HG02678 (cell line): ENCODE measurements at regions not wholly inside any gene's neighbourhood (a gene's known extent, or its start where the extent isn't known, plus 50 kb on each side); places are given as distances from the start of the nearest gene placed in this dataset.
A peak's percentile ranks its signal among the peaks of the same experiment; 100 is the strongest.

Experiments
- ATAC-seq: cut with Tn5 transposase; IDR thresholded peaks from one replicate; pipeline ENCODE4 v1.9.1; 2021; ENCODE audit warnings: mild to moderate bottlenecking, moderate library complexity; ENCODE audit not compliant: unreplicated experiment

- peak; percentile 9 for ATAC-seq
These were observed 65.6 kb upstream of the POLG start for GRCh38 chr15:89400116-89400781.

DNA sequence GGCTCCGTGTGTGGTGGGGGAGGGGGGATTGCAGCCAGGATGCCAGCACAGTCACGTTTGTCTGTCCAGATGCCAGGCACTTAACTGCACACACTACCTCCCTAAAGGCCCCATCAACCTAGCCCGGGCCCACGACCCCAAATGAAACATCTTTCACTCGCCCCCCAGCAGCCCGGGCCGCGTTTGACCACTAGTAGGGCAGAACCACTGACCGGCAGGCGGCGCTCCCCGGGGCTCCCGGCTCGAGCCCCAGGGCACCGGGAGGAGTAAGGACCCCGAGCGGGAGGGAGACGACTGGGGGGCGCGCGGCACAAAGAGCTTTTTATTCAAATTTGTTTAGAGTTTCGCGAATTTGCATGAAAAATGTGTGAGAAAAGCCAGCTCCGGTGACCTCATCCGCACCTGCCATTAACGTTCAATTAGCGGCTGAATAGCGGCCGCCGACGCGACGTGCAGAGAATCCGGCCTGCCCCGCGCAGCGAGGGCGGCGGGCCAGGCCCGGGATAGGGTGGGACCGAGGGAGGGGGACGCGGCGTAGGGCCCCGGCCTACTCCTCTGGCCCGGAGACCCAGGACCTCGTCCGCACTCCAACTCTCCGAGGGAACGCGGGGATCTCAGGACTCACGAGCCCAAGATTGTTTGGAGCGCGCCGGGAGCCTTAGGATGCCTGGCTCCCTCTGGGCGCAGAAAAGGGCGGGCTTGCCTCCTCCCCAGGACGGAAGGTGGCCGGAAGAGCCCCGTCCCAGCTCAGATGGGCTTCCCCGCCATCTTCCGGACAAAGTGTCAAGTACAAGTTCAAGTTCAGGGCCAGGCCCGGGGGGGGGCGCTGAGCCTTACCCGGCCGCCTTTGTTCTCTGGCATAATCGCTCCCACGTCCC lies 64.9 kb upstream of the POLG start:
- ATAC-seq, result peak; percentile 55

- no peak for ATAC-seq
These were observed 64.2 kb upstream of the POLG start for GRCh38 chr15:89398896-89399237.

- no peak for ATAC-seq
These were observed 63.0 kb upstream of the POLG start for GRCh38 chr15:89397653-89398023.

DNA sequence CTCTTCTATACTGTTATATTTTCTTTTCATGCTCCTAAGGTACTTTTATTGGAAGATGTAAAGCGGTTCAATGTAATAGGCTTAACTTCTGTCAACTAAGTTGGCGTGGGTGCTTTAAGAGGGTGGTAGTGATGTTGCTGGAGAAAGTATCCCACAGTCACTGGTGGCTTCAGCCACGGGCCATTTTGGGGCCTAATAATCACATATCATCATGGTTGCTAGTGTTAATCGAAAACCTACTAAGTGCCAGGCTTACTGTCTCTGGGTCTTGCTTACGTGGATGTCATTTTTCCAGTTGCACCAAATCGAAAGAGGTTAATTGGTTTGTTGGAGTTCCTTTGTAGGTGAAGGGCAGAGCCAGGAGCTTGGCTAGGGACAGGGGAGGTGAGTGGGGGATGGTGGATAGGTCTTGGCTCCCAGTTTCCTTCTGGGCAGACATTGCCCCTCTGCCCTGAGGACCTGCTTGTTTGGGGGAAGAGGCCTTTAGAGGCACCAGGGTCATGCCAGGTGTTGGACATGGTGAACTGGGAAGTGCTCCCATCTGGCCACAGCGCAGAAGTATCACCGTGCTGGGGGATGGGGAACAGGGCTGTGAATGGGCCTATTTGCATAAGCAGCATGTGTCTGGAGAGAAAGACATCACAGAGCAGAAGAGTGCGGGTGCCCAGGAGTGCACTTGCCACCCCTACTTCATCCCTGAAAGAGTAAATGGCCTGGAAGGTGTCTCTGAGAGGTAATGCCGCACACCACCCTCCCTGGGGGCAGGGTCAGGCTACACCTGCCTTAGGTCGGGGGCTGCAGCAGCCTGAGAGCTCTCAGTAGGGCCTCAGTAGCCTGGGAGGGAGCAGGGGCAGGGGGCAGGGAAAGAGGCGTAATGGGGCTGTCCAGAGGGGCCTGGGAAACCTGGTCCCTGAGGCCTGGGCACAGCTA lies 62.4 kb upstream of the POLG start:
- ATAC-seq, result no peak

- ATAC-seq, result no peak
These were observed 61.4 kb upstream of the POLG start for GRCh38 chr15:89395996-89396395.

DNA sequence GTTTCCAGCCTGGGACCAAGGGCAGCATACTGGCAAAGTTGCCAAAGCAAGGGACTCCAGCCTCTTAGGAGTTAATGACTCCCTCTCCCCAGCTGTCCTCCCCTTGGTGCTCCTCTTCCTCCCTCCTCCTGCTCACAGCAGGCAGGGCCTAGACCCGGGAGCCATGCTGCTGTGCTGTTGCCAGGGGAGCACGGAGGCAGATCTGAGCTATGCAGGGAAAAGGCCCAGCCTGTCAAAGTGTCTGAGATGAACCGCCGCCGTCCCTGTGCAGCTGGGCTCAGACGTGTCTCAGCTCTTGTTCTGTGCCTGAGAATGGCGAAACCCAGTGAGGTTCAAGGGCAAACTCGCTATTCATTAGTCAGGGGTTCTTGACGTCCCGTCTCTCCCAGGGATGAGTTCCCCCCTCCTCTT lies 60.8 kb upstream of the POLG start:
- ATAC-seq, result no peak

DNA sequence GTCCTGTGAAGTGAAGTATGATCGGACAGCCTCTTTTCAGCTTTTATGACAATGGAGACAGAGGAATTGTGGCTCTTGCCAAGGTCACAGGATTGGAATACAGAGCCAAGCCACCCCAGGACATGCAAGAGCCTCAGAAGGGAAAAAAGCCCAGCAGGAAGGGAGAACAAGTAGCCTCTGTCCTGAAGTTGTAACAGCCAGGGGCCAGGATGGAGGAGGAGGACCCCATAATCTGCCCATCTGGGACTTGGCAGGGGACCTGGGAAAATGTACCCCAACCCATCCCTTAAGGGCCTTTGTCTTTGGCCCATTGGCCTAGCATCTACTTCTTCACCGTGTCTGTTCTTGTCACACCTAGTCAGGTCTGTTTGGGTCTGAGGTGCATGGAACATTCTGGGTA lies 60.4 kb upstream of the POLG start:
- ATAC-seq, result no peak

- no peak for ATAC-seq
These were observed 58.4 kb upstream of the POLG start for GRCh38 chr15:89393056-89393455.

DNA sequence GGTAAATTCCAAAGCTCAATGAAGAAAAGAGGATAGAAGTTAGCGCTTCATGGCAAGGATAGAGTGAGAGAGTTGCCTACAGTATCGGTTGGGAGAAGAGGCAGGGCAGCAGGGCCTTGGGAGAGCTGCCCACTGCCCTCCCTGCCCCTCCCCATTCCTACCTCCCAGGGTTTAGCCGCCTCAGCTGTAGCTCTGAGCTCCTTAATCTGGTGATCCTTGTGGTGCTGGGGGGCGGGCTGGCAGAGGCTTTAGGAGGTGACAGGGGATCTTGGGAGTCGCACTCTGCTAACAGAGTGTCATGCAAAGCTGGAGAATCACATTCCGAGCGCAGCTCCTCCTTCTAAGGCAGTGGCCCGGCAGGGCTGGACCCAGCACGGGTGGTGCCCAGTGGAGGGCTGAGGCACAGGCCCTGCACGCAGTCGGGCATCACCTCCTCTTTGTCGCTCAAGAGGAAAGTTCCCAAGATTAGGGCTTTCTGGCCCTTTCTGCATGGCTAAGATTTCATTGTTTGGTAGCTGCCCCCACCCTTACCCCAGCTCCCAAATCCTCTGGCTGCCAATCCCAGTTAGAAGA lies 57.1 kb upstream of the POLG start:
- ATAC-seq, result no peak

DNA sequence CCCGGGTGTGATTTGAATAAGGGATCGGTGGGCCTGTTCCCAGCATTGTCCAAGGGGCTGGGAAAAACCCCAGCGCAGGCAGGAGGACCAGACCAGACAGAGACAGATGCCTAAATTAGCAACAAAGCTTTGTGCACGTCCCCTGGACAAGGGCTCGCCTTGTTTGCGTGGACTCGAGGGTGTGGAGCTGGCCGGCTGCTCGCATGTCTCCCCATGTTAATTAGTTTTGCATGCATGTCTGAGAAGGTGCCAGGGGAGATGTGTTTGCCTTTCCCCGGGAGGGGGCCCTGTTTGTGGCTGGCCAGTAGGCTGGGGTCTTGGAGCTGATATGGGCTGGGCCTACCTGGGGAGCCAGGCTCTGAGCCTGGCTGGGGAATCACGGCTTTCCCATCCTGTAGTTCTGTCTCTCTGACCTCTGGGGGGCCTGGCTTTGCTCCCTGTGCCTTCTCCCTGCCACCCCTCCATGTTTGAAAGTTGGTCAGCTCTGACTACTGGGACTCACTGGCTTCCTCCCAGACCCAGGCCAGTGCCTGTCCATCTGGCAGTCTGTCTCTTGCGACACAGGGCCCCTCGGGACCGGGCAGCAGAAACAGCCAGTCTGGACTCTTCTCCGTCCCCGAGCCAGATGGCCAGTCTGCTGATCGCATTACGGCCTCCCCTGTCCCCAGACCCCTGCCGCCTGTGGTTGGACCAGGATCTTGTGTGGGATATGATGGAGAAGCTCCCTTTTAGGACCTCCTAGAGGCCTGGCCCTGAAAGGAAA lies 55.4 kb upstream of the POLG start:
- ATAC-seq, result no peak

DNA sequence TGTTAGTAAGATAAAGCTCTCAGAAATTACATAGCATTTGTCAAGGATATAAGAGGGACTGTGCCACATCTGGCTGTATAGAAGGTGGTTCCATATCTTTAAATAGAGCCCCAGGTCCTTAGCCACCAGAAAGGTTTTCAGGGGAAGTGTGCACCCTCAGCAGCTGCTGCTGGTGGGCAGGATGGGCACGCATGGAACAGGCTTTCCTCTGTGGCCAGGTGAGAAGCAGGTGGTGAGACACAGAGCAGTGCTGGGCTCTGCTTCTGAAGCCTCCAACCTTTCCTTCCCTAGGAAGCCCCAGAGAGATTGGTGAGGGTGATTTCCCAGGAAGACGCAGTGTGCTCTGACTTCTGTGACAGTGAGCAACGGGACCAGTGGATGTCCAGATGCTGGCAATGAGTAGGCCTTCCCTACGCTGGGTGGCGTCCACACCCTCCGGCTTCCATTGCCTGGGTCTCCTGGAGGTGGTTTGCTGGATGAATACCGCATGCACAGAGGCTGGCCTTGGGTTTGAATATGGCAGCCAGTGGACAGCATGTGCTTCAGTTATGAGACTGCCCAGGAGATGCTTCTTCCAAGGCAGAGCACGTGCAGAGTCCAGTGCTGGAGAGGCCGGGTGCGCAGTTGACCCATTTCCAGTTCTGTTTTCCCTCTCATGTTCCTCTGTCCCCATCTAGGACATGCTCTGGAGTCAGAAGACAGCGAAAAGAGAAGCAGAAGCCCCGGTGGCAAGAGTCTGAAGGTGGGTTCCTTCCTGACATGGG lies 52.7 kb upstream of the POLG start:
- ATAC-seq, result no peak

GRCh38 chr15:89385596-89386331 lies 51.1 kb upstream of the POLG start:
- no peak for ATAC-seq
